Suppressor macrophage treated with lipopolysaccharide for 1 hour (primary cell): ENCODE measurements at regions not wholly inside any gene's neighbourhood (a gene's known extent, or its start where the extent isn't known, plus 50 kb on each side); places are given as distances from the start of the nearest gene placed in this dataset.
"Not testable (repeated sequence)": the region's sequence is repeated elsewhere in the genome, so short reads cannot be mapped to it uniquely, and the experiment has no call there.

Experiments
- DNase-seq, 3 donors: peaks; one replicate each; pipeline ENCODE4 v3.0.0-alpha.2; 2020 to 2022

DNA sequence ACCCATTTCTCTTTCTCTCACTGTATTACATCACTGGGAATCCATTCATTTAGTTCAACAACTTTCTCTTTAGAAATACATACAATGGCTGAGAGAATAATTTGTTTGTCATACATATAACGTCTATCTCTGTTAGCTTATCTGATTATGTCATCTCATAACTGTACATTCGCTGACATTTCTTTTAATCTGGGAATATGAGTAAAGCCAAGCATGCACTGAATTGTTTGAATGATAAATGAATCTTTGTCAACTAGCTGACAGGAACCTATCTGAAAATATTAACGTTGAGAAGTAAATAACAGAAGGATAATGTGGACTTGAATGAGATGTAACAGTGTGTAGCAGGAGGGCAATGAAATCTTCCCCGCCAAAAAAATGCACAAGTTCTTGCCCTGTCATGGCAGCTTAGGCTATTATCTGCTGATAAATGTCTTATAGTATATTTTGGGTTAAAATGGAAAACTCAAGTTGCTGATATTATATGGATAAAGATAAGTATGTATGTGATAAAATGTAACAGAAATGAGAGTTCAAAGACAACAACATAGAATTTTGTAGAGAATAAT lies 581.2 kb upstream of the ADGRB3 start:
- DNase-seq: no peak

GRCh38 chr6:68052234-68052633 lies 582.8 kb upstream of the ADGRB3 start:
- DNase-seq: no peak

DNA sequence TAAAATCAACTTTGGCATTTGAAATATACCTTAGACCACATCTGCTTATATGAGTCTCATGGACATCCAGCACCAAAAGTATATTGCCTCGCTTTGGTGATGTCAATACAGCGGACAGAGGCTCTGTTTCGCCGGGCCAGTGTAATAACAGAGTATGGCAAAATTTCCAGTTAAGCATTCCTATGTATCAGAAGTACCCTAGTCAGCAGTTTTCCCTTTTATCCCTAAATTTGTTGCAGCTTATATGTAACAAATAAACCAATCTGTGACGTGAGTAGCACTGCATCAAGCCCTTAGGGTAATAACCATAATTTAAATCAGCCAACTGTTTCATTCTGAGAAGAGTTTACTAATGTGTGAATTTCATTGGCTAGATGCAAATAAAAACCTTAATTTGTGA lies 585.5 kb upstream of the ADGRB3 start:
- no peak for DNase-seq

DNA sequence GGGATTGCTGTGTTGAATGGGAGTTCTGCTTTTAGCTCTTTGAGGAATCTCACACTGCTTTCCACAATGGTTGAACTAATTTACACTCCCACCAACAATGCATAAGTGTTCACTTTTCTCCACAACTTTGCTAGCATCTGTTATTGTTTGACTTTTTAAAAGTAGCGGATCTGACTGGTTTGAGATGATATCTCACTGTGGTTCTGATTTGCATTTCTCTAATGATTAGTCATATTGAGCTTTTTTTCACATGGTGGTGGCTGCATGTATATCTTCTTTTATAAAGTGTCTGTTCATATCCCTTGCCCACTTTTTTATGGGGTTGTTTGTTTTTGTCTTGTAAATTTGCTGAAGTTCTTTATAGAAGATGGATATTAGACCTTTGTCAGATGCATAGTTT lies 588.3 kb upstream of the ADGRB3 start:
- DNase-seq: no peak

- no peak for DNase-seq
Observed at GRCh38 chr6:68046302-68046701, 588.8 kb upstream of the ADGRB3 start.

DNA sequence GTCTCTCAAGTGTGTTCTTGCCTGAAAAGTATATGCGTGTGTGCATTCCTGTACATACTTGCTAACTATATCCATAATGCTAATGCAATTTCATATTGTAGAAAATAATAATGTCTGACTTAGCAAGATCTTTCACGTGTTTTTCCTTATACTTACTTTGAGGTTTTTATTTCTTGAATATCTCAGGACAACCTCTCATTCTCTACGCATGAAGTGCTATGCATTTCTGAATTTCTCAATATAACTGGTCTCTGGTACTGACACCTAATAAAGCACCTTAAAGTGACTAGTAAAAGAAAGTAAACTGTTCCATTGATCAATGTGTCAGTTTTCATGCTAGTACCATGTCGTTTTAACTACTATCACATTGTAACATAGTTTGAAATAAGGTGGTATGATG lies 589.9 kb upstream of the ADGRB3 start:
- DNase-seq: no peak

- DNase-seq: no peak
Observed at GRCh38 chr6:68044264-68044663, 590.8 kb upstream of the ADGRB3 start.

DNA sequence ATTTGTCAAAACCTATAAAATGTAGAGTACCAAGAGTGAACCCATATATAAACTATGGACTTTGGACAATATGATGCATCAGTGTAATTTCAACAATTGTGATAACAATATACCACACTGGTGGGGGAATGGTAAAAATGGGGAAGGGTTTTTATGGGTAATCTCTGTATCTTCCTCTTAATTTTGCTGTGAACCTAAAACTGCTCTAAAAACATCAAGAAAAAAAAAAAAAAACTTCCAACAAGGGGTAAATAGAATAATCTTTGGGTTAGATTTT lies 592.0 kb upstream of the ADGRB3 start:
- DNase-seq: no peak

DNA sequence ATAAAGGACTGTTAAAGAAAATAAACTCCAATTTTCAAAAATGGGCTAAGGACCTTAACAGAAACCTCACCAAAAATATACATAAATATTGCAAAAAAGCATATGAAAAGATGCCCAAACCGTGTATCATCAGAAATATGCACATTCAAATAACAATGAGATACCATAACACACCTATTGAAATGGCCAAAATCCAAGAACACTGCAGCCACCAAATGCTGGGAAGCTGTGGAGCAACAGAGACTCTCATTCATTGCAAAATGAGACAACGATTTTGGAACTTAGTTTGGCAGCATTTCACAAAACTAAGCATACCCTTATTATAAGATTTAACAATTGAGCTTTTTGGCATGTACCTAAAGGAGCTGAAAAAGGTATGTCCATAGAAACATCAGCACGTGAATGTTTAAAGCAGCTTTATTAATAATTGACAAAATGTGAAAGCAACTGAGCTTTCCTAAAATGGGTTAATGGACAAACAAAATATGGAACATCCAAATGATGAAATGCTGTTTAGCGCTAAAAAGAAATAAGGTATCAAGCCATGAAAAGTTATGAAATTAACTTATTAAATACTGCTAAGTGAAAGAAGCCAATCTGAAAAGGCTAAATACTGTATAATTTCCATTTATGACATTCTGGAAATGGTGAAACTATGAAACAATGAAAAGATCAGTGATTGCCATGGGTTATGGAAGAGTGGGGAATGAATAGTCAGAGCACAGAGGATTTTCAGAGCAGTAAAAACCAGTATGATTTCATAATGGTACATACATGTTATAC lies 592.6 kb upstream of the ADGRB3 start:
- DNase-seq: no peak

DNA sequence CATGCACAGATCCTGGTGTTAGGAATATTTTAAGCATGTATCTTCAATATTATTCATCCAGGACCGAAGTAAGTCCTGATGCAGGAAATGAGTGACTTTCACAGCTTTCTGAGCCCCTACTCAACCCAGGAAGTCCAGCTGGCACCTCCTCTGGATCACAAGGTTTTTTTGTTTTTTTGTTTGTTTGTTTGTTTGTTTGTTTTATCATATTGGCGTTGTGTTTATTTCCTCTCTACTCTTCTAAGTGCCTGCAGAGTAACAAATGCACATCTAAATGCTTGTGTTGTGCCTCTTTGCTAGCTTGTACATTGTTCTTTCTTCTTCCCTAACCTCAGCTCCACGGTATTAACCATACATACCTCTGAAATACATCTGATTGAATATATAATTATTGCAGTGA lies 594.3 kb upstream of the ADGRB3 start:
- DNase-seq: no peak

GRCh38 chr6:68040312-68040778 lies 594.7 kb upstream of the ADGRB3 start:
- DNase-seq: no peak

GRCh38 chr6:68039641-68040311 lies 595.3 kb upstream of the ADGRB3 start:
- DNase-seq: no peak

DNA sequence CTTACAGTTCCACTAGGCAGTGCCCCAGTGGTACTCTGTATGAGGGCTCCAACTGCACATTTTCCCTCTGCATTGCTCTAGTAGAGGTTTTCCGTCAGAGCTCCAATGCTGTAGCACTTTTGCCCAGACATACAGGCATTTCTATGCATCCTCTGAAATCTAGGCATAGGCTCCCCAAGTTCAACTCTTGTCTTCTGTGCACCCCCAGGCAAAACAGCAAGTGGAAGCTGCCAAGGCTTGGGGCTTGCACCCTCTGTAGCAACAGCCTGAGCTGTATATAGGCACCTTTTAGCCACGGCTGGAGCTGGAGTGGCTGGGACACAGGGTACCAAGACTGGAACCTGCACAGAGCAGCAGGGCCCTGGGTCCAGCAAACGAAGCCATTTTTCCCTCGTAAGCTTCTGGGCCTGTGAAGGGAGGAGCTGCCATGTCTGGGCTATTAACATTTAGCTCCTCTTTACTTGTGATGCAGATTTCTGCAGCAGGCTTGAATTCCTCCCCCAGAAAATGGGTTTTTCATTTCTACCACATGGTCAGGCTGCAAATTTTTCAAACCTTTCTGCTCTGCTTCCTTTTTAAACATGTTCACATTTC lies 596.2 kb upstream of the ADGRB3 start:
- no peak for DNase-seq

GRCh38 chr6:68032217-68032616 lies 602.9 kb upstream of the ADGRB3 start:
- no peak for DNase-seq

- no peak for DNase-seq
Observed at GRCh38 chr6:68031054-68031453, 604.0 kb upstream of the ADGRB3 start.

DNA sequence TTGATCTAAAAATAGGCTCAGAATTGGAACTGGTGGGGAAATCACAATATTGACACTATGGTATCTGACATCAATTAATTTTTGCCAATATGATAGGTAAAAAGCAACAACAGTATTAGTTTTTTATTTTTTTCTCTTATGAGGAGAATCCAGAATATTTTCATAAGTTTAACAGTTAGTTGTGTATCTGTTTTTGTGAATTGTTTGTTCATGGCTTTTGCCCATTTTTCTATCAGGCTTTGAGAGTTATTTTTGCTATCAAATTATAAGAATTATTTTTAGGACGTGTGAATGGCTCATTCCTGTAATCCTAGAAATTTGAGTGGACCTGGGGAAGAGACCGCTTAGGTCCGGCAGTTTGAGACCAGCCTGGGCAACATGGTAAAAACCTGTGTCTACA lies 608.6 kb upstream of the ADGRB3 start:
- no peak for DNase-seq

GRCh38 chr6:68025764-68026163 lies 609.3 kb upstream of the ADGRB3 start:
- DNase-seq: no peak

GRCh38 chr6:68024570-68025269 lies 610.4 kb upstream of the ADGRB3 start:
- no peak for DNase-seq

- DNase-seq: not testable (repeated sequence)
Observed at GRCh38 chr6:68022968-68023367, 612.1 kb upstream of the ADGRB3 start.

DNA sequence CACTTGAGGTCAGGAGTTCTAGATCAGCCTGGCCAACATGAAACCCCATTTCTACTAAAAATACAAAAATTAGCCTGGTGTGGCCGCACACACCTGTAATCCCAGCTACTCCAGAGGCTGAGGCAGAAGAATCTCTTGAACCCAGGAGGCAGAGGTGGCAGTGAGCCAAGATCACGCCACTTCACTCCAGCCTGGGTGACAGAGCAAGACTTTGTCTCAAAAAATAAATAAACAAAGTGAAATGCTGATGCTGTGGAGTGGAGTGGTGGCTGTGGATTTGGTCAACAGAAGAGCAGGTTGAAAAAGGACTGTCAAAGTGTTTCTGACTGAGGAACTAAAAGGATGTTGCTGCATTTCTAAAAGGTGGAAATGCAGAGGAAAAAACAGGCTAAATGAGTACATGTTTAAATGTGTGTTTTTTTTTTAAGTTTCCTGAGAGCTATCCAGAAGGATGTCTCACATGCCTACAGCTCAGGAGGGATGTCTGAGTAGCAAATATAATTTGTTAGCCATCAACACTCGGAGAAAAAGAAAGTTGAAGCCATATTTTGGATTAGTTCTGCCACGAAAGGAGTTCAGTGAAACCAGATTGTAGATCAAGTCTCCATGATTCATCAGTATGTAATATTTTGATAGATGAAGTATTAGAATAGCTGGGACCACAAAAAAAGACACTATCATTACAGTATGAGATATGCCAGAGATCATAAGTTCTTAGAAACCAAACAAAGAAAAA lies 621.1 kb upstream of the ADGRB3 start:
- no peak for DNase-seq

GRCh38 chr6:68012822-68013221 lies 622.3 kb upstream of the ADGRB3 start:
- DNase-seq: no peak

- DNase-seq: no peak
Observed at GRCh38 chr6:68010936-68011335, 624.1 kb upstream of the ADGRB3 start.

- no peak for DNase-seq
Observed at GRCh38 chr6:68008445-68008844, 626.6 kb upstream of the ADGRB3 start.
